ENCODE measurements at regions not wholly inside any gene's neighbourhood (a gene's known extent, or its start where the extent isn't known, plus 50 kb on each side); places are given as distances from the start of the nearest gene placed in this dataset.
"Not testable (repeated sequence)": the region's sequence is repeated elsewhere in the genome, so short reads cannot be mapped to it uniquely, and the experiment has no call there.

DNA sequence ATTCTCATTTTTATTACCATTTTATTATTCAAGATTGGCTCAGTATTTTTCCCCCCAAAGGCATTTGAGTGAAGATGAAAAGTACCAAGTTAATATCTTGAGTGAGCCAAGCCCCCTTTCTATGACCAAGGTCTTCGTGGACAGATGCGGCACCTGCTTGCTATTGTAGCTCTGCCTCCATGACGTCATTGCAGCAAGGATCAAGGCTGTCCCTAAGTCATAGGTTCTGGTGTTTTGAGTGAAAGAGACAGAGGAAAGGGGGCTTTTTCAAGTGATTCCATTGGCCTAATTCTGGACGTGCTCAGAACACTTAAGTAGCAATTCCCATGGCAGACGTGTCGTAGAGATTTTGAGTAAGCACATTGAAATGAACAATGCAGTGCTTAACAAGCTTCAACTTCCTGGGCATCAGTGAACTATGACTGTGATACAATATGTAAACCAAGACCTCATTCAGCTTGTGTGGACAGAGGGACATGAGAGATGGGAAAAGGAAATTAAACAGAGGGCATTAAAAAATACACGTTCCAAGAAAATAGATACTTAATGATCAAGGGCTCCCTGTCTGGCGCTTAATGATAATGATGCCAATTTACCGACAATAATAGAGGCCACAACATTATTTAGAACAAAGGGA, 248.7 kb upstream of the NPVF start:
- Mint-ChIP-seq H3K4me1 (no peaks in the 10 kb centered on the region), H3K27me3 (peaks cover 1% of the 10 kb centered on the region), H3K36me3 (no peaks in the 10 kb centered on the region), H3K9me3 (no peaks in the 10 kb centered on the region), H3K4me3 (no peak overlapping the region), H3K27ac (no peak overlapping the region)

DNA sequence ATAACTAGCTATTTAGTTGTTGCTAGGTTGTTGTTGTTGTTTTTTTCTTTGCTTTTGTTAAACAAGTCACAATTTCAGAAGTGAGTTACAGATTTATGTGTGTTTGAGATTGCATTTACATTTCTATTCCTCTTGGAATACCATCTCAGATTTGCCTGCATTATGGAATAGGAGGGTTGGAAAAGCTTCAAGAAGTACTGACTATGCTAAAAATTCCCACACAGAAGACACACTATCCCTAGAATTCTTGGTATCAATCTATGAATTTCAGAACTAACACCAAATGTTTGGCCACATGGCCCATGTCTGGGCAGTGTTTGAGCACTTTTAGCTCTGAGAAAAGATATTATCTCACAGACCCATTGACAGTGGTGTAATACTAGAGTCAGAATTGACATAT, 249.9 kb upstream of the NPVF start:
- not testable (repeated sequence) for H3K9me3 Mint-ChIP-seq, H3K27me3 Mint-ChIP-seq, H3K36me3 Mint-ChIP-seq, H3K27ac Mint-ChIP-seq, H3K4me3 Mint-ChIP-seq, H3K4me1 Mint-ChIP-seq

DNA sequence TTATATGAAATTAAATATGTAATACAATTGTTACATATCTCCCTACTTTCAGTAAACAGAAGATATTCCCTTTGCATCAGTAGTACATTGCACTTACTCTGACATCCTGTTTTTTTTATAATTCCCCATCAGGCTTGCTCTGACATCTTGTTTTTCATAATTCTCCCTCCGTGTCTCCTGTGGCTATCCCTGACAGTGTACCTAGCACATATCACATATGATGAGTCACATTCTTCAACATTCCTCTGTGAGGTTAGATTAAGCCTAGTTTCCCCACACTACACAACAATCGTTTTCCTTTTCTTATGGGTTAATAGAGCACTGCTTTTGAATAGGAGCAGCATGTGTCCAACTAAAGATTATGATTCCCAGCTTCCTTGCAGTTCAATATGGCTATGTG, 250.6 kb upstream of the NPVF start:
- Mint-ChIP-seq H3K27me3 (no peaks in the 10 kb centered on the region), H3K4me1 (no peaks in the 10 kb centered on the region), H3K4me3 (no peak overlapping the region), H3K27ac (no peak overlapping the region), H3K9me3 (no peaks in the 10 kb centered on the region), H3K36me3 (no peaks in the 10 kb centered on the region)

DNA sequence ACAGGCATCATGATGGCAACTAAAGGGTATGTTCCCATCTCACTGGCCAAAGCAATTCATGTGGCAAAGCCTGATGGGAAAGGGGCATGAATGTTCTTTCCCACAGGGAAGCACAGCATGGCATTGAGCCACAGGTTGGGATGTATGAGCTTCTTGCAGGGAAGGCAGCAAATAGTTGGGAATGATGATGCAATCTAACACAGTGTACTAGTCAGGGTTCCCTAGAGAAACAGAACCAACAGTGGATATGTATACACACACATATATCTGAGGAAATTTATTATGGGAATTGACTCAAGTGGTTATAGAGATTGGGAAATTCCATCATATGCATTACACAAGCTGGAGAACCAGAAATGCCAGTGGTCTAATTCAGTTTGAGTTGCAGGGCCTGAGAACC, 253.6 kb upstream of the NPVF start:
- no peaks in the 10 kb centered on the region for H3K36me3 Mint-ChIP-seq
- H3K4me3 Mint-ChIP-seq: no peak overlapping the region
- no peak overlapping the region for H3K27ac Mint-ChIP-seq
- H3K27me3 Mint-ChIP-seq: no peaks in the 10 kb centered on the region
- H3K4me1 Mint-ChIP-seq: no peaks in the 10 kb centered on the region
- H3K9me3 Mint-ChIP-seq: no peaks in the 10 kb centered on the region

GRCh38 chr7:25482631-25483030, 254.3 kb upstream of the NPVF start:
- no peaks in the 10 kb centered on the region for H3K36me3 Mint-ChIP-seq
- H3K4me1 Mint-ChIP-seq: no peaks in the 10 kb centered on the region
- no peaks in the 10 kb centered on the region for H3K27me3 Mint-ChIP-seq
- H3K9me3 Mint-ChIP-seq: no peaks in the 10 kb centered on the region
- H3K4me3 Mint-ChIP-seq: no peak overlapping the region
- no peak overlapping the region for H3K27ac Mint-ChIP-seq

DNA sequence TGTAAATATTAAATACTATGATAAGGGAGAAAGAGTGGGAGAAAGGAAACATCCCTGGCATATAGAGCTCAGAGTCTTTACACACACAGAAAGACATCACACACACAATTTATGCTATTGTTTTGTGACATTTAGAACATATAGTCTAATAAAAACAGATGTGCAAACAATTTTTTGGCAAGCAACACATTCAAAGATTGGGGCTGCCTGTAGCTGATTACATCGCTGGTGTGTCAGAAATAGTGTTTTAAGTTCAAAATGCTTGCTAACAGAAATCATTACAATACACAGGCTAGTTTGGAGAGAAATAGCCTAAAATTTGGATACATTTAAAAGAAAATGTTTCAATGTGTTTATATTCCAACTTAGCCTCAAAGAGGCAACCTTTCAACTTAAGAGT, 256.7 kb upstream of the NPVF start:
- H3K9me3 Mint-ChIP-seq: no peaks in the 10 kb centered on the region
- H3K4me1 Mint-ChIP-seq: no peaks in the 10 kb centered on the region
- H3K27me3 Mint-ChIP-seq: no peaks in the 10 kb centered on the region
- no peak overlapping the region for H3K27ac Mint-ChIP-seq
- H3K36me3 Mint-ChIP-seq: no peaks in the 10 kb centered on the region
- no peak overlapping the region for H3K4me3 Mint-ChIP-seq

- H3K27me3 Mint-ChIP-seq: no peaks in the 10 kb centered on the region
- H3K27ac Mint-ChIP-seq: no peak overlapping the region
- H3K4me3 Mint-ChIP-seq: no peak overlapping the region
- no peaks in the 10 kb centered on the region for H3K4me1 Mint-ChIP-seq
- no peaks in the 10 kb centered on the region for H3K36me3 Mint-ChIP-seq
- H3K9me3 Mint-ChIP-seq: no peaks in the 10 kb centered on the region
These were observed 258.4 kb upstream of the NPVF start for GRCh38 chr7:25486656-25487055.

GRCh38 chr7:25493805-25494366, 265.6 kb upstream of the NPVF start:
- no peak overlapping the region for H3K27ac Mint-ChIP-seq

DNA sequence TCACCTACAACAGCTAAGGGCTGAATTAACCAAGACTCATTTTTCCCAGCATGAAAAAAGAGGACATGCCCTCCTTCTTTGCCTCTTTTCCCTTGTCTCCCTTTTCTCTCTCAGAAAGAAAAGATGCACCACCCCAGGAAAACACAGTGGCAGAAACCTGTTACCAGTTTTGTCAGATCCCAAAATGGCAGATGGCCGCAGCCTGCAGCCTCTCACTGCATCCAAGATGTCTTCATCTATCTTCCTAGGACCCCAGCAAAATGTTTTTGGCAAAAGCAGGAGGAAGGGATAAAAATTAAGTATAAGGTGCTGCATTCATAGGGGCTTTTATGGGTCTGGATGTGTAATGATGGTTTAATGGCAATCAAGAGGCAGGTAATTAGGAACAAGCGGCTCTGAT, 266.6 kb upstream of the NPVF start:
- Mint-ChIP-seq H3K4me3 (no peak overlapping the region), H3K9me3 (no peaks in the 10 kb centered on the region), H3K27ac (no peak overlapping the region), H3K27me3 (no peaks in the 10 kb centered on the region), H3K4me1 (peaks cover 10% of the 10 kb centered on the region), H3K36me3 (no peaks in the 10 kb centered on the region)

More at GRCh38 chr7:25493805-25494366, 265.6 kb upstream of the NPVF start:
- Mint-ChIP-seq H3K27me3 (no peaks in the 10 kb centered on the region), H3K9me3 (no peaks in the 10 kb centered on the region), H3K4me3 (no peak overlapping the region), H3K4me1 (peaks cover 10% of the 10 kb centered on the region), H3K36me3 (no peaks in the 10 kb centered on the region)

DNA sequence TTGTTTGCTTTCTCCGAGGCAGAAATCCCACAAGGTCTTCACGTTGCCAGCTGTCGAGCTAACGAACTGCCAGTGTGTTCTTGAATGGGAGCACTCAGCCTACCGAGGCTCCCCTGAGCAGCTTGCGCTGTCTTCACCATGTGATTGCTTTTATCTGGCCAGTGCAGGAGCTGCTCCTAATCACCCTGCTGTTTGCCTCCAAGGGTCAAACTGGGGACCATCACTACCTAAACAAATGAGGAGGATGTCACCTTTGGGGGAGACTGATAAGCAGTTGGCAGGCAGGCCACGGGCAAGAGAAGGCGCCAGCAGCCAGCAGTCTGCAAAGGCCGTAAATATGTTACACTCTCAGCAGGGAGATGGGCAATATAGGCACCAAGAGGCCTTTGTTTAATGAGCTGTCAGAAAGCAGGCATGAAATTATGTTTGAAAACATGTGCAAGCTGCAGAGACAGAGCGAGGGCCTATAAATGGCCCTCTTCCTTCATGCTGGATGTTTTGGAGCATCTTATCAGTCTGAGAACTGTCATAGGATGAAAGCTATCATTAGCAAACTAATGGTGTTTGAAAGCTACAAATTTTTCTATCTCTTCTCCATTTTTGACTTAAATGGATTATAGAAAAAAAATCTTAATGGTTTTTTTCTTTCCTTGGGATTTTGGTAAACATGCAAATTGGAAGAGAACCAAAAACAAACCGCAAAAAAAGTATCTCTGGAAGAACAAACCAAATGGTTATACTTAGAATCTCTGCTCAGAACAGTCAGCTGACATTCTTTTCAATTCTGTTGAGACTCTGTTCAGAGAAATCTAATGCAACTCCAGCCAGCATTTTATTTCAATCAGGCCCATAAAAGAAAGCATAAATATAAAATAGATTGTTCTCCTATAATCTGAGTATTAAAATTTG, 267.3 kb upstream of the NPVF start:
- H3K9me3 Mint-ChIP-seq: no peaks in the 10 kb centered on the region
- H3K4me1 Mint-ChIP-seq: peaks cover 10% of the 10 kb centered on the region
- no peak overlapping the region for H3K27ac Mint-ChIP-seq
- no peak overlapping the region for H3K4me3 Mint-ChIP-seq
- H3K27me3 Mint-ChIP-seq: no peaks in the 10 kb centered on the region
- H3K36me3 Mint-ChIP-seq: no peaks in the 10 kb centered on the region

DNA sequence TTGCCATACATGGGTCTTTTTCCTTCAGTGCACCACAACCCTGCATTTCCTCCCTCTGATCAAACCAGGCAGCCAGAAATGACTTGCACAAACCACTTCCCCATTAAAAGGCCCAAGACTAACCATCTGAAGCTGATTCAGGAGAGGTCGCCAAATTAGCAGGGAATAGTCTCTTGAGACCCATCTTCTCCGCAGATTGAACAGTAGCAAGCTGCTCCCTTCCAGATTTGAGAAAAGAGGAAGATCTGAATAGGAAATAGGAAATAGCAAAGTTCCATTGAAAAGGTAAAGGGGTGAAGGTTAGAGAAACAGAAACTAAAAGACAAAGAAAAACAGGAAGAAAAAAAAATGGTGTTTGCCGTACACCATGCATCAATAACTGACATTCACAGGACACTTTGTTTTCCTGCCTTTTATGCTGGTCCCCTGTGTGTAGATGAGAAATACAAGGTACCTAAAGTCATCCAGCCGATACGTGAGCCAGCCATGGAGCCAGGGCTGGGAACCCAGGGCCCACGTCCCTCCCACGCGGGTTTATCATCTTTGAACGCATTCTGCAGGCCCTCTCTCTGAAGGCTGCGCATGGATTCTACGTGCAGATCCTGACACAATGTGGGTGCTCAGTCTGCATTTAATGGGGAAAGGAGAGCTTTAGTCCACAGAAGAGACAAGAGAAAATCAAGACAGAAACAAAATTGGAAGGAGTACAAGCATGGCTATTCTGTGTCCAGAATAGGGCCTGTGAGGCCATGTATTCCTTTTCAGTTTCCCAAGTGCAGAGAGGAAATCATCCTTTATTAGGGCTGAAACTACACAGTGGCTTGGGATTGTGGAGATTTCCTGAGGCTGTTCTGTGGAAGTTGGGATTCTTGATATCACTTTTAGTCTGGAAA, 268.4 kb upstream of the NPVF start:
- Mint-ChIP-seq H3K4me1 (peaks cover 10% of the 10 kb centered on the region), H3K4me3 (peak overlapping the region; percentile 82), H3K36me3 (no peaks in the 10 kb centered on the region), H3K27me3 (no peaks in the 10 kb centered on the region), H3K27ac (peak overlapping the region; percentile 94), H3K9me3 (no peaks in the 10 kb centered on the region)

- H3K4me1 Mint-ChIP-seq: peaks cover 10% of the 10 kb centered on the region
- H3K27me3 Mint-ChIP-seq: peaks cover 2% of the 10 kb centered on the region
- H3K4me3 Mint-ChIP-seq: no peak overlapping the region
- H3K36me3 Mint-ChIP-seq: no peaks in the 10 kb centered on the region
- H3K27ac Mint-ChIP-seq: no peak overlapping the region
- no peaks in the 10 kb centered on the region for H3K9me3 Mint-ChIP-seq
These were observed 272.2 kb upstream of the NPVF start for GRCh38 chr7:25500393-25500921.

DNA sequence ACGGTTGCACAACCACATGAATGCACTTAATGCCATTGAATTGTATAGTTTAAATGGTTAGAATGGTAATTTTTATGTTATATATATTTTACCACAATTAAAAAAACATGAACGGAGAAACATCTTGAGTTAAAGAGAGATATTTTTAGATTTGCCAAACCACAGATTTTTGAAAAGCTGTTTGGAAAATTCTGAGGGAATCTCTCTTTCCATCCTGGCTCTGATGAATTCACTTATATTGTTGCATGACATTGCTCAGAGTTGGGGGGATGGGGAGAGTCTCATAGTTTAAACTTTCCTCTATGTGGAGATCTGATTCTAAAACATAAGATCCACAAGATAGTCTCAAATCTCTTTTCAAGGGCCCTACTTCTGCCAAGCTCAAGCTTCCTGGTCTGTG, 275.0 kb upstream of the NPVF start:
- Mint-ChIP-seq H3K4me3 (no peak overlapping the region), H3K27me3 (peaks cover 2% of the 10 kb centered on the region), H3K36me3 (no peaks in the 10 kb centered on the region), H3K9me3 (no peaks in the 10 kb centered on the region), H3K4me1 (no peaks in the 10 kb centered on the region), H3K27ac (no peak overlapping the region)

GRCh38 chr7:25512061-25512687, 283.9 kb upstream of the NPVF start:
- Mint-ChIP-seq H3K4me3 (no peak overlapping the region), H3K4me1 (peaks cover 9% of the 10 kb centered on the region), H3K27me3 (no peaks in the 10 kb centered on the region), H3K27ac (no peak overlapping the region), H3K9me3 (no peaks in the 10 kb centered on the region), H3K36me3 (no peaks in the 10 kb centered on the region)

All from activated naive CD4-positive, alpha-beta T cell treated with anti-CD3 and anti-CD28 coated beads, Interleukin-2, amount 50 U/mL, for 24 hours (primary cell).